ENCODE measurements at regions not wholly inside any gene's neighbourhood (a gene's known extent, or its start where the extent isn't known, plus 50 kb on each side); places are given as distances from the start of the nearest gene placed in this dataset.

GRCh38 chr2:118241128-118241527 lies 152.9 kb downstream of the INSIG2 start:
- H3K4me1 ChIP-seq, result no peaks in the 10 kb centered on the region
- no peaks in the 10 kb centered on the region for H3K36me3 ChIP-seq
- H3K4me3 ChIP-seq, result no peak overlapping the region
- DNase-seq, result no peak
- H3K27ac ChIP-seq, result no peak overlapping the region
- H3K27me3 ChIP-seq, result no peaks in the 10 kb centered on the region
- H3K9me3 ChIP-seq (replicated peaks), result no peaks in the 10 kb centered on the region

- no peaks in the 10 kb centered on the region for H3K36me3 ChIP-seq
- no peak overlapping the region for H3K27ac ChIP-seq
- no peaks in the 10 kb centered on the region for H3K4me1 ChIP-seq
- DNase-seq, result no peak
- H3K4me3 ChIP-seq, result no peak overlapping the region
- H3K27me3 ChIP-seq, result no peaks in the 10 kb centered on the region
- no peaks in the 10 kb centered on the region for H3K9me3 ChIP-seq (replicated peaks)
Observed at GRCh38 chr2:118240276-118240675, 152.0 kb downstream of the INSIG2 start.

DNA sequence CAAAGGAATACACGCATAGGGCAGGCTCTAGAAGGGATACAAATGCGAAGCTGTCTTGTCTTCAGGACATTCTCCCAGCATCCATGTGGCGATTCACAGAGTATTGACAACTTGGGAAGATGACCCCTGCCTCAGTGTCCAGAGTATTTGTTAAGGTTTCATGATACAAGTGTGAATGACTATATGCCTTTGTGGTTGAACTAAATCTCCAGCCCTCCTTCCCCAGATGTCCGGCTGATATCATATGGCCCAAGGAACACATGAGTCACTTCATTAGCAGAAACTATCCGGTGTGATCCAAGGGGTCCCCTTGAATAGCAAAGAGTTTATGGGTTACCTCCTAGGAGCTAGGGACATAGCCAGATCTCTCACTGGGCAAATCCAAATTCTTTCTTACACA lies 151.0 kb downstream of the INSIG2 start:
- no peak overlapping the region for H3K27ac ChIP-seq
- H3K4me3 ChIP-seq, result no peak overlapping the region
- H3K36me3 ChIP-seq, result no peaks in the 10 kb centered on the region
- H3K9me3 ChIP-seq (replicated peaks), result no peaks in the 10 kb centered on the region
- DNase-seq, result no peak
- H3K4me1 ChIP-seq, result no peaks in the 10 kb centered on the region
- no peaks in the 10 kb centered on the region for H3K27me3 ChIP-seq

- Histone ChIP-seq H3K36me3 (no peaks in the 10 kb centered on the region), H3K27ac (no peak overlapping the region), H3K27me3 (no peaks in the 10 kb centered on the region), H3K4me3 (no peak overlapping the region), H3K9me3 (replicated peaks) (no peaks in the 10 kb centered on the region), H3K4me1 (no peaks in the 10 kb centered on the region)
- no peak for DNase-seq
Observed at GRCh38 chr2:118237451-118237850, 149.2 kb downstream of the INSIG2 start.

DNA sequence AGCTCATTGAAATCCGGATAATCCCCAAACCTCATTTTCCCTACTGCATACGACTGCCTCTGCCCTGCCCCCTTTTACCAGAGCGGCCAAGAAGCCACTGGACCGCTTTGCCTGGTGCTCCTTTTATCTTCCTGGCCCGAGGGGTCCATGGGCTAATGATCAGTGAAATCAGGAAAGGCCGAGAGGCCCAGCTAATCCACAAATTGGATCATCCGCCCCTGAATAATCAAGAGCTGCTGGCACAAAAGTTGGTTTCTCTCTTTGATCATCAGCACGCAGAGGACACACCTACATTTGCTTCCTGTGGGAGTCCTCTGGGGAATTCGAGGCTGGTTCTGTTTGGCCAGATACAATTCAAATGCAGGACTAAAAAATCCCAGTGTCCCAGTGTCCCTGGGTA lies 144.5 kb downstream of the INSIG2 start:
- no peak overlapping the region for H3K4me3 ChIP-seq
- H3K27me3 ChIP-seq, result no peaks in the 10 kb centered on the region
- no peak for DNase-seq
- H3K36me3 ChIP-seq, result no peaks in the 10 kb centered on the region
- no peaks in the 10 kb centered on the region for H3K9me3 ChIP-seq (replicated peaks)
- H3K27ac ChIP-seq, result no peak overlapping the region
- H3K4me1 ChIP-seq, result no peaks in the 10 kb centered on the region

- no peaks in the 10 kb centered on the region for H3K9me3 ChIP-seq (replicated peaks)
- no peak overlapping the region for H3K27ac ChIP-seq
- H3K27me3 ChIP-seq, result no peaks in the 10 kb centered on the region
- no peaks in the 10 kb centered on the region for H3K4me1 ChIP-seq
- no peak for DNase-seq
- no peaks in the 10 kb centered on the region for H3K36me3 ChIP-seq
- H3K4me3 ChIP-seq, result no peak overlapping the region
Observed at GRCh38 chr2:118232391-118232790, 144.1 kb downstream of the INSIG2 start.

DNA sequence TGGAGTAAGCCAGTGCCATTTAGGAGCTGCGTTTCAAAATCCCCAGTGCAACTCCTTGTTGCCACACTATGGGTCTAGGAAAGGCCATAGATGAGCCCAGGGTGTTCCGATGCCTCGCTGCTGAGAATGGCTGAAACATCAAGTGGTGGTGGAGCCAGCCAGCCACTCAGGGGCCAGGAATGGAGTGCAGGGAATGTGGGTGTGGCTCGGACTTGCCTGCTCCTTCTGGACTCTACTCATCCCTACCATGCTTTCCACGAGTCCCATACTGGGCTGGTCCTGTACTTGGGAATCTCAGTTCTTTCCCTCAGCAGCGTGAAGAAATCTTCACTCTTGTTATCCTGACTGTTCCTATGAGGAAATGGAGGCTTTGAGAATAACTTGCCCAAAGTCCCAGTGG lies 143.5 kb downstream of the INSIG2 start:
- no peak for DNase-seq
- H3K27me3 ChIP-seq, result no peaks in the 10 kb centered on the region

DNA sequence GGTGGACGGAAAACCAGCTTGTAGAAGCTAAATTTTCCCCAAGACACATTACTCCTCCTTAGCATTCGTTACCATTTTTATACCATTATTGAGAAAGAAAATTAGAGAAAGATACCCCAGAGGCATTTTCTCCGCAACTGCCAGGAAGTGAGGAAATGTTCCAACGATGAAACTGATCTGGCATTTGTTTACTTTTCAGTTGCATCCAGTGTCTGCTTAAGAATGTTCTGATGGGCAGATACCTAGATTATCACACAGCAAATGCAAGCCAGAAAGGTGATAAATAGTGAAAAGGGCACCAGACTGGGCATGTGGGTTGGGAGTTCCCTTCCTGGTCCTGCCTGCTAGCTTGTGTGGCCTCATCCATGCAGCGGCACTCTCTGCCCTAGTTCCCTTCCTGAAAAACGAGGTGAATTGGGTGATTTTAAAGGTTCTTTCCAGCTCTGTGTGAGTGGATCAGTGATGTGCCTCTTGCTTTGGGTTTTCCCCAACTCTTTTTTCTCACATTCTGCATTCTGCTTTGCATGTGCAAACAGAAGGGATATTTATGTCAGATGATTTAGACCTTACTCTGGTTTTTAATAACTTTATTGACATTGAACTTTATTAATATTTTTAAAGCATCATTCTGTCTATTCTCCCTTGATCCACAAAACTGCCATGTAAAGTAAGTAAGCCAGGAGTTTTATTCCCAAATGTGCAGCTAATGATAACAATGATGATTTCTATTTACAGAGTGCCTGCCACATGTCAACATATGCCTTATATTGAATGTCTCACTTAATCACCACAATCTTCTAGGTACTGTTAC lies 139.6 kb downstream of the INSIG2 start:
- no peaks in the 10 kb centered on the region for H3K36me3 ChIP-seq
- no peaks in the 10 kb centered on the region for H3K9me3 ChIP-seq (replicated peaks)
- H3K4me1 ChIP-seq, result no peaks in the 10 kb centered on the region
- peaks cover 8% of the 10 kb centered on the region; the same call in 1 of the 2 replicates for H3K27me3 ChIP-seq
- DNase-seq, result no peak
- H3K27ac ChIP-seq, result no peak overlapping the region
- H3K4me3 ChIP-seq, result no peak overlapping the region

More for the DNA sequence above, 143.5 kb downstream of the INSIG2 start:
- no peak overlapping the region for H3K4me3 ChIP-seq
- H3K9me3 ChIP-seq (replicated peaks), result no peaks in the 10 kb centered on the region
- H3K4me1 ChIP-seq, result no peaks in the 10 kb centered on the region
- H3K36me3 ChIP-seq, result no peaks in the 10 kb centered on the region
- H3K27ac ChIP-seq, result no peak overlapping the region

GRCh38 chr2:118225666-118226065 lies 137.4 kb downstream of the INSIG2 start:
- H3K27ac ChIP-seq, result no peak overlapping the region
- no peak overlapping the region for H3K4me3 ChIP-seq
- peaks cover 8% of the 10 kb centered on the region; the same call in 1 of the 2 replicates for H3K27me3 ChIP-seq
- H3K9me3 ChIP-seq (replicated peaks), result no peaks in the 10 kb centered on the region
- peak in 1 of 2 experiments; percentile 9 for DNase-seq
- no peaks in the 10 kb centered on the region for H3K4me1 ChIP-seq
- no peaks in the 10 kb centered on the region for H3K36me3 ChIP-seq

DNA sequence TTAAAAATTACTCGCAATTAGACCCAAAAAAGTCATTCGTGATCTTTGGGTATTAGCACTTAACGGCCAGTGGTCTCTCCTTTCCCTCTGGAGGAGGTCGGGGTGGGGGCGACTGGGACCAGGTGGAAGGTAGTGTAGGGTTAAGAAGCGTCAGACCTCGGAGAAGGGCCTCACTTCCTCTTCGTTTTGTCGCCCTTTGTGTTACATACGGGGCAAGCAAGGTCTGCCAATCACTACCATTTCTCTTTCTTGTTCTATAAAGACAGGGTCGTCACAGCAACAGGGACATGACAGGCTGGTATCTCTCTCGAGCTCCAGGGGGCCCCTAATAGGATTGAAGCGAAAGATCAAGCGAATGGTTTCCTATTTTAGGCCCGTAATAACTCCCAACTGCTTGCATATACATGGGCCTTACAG lies 136.6 kb downstream of the INSIG2 start:
- no peak for DNase-seq
- no peak overlapping the region for H3K27ac ChIP-seq
- no peak overlapping the region for H3K4me3 ChIP-seq
- H3K27me3 ChIP-seq, result peaks cover 8% of the 10 kb centered on the region; the same call in 1 of the 2 replicates
- no peaks in the 10 kb centered on the region for H3K9me3 ChIP-seq (replicated peaks)
- H3K36me3 ChIP-seq, result no peaks in the 10 kb centered on the region
- H3K4me1 ChIP-seq, result no peaks in the 10 kb centered on the region

DNA sequence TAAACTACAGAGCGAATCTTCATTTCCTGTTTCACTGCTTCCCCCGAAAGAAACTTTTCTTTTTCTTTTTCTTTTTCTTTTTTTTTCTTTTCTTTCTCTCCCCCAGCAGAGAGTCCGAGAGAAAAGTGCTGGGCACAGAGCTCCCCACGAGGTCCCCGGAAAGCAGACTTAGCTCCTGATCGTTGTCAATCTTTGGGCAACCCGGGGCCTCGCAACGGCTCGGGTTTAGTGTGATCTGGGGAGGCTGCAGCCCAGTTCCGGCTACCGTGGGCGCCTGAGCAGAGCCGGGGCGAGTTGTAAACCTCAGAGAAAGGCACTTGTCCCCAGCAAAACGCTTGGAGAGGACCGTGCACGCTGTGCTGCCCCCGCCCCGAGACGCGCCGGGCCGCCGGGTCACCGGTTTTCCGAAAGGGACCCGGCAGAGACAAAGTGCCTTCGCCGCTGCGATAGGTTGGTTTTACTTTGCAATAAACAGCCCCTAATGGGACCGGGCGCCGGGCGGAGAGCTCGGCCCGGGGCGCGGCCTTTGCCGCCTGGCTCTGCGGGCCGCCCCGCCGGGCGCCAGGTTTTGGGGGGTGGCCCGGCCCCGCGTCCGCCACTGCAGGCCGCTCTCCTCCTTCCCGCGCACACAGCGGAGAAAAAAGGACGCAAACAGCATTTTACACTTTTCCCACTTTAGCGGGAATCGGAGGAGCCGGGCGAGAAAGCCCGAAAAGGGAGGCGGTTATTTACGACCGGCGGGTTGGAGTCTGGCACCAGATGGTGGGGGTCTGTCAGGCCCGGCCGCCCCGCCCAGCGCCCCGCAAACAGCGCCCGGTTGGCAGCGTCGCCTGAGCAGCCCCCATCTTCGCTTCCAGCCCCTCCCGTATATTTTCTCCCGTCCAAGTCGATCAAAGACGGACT lies 136.0 kb downstream of the INSIG2 start:
- Histone ChIP-seq H3K4me3 (no peak overlapping the region), H3K27ac (no peak overlapping the region), H3K27me3 (peaks cover 8% of the 10 kb centered on the region; the same call in 1 of the 2 replicates), H3K4me1 (no peaks in the 10 kb centered on the region), H3K9me3 (replicated peaks) (no peaks in the 10 kb centered on the region), H3K36me3 (no peaks in the 10 kb centered on the region)
- no peak for DNase-seq

DNA sequence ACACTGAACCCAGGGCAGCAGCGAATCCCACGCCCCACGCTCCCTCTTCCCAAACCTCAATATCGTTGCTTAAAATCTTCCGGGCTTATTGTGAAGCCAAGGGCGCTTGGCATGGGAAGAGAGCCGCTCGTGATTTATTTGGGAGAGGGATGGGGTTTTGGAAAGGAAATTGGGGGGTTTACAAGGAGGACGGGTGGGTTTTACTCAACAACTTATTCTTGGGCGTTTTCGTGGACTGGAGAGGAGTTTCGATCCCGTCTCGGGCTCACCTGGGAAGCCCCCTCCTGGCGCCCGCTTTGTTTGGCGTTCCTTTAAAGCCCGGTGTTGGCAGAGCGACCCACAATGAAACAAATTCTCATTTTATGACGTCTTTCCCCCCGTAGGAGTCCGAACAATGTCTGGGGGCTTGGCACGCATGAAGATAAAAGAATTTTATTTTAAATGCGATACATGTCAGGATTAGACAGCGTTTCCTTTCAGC lies 135.3 kb downstream of the INSIG2 start:
- H3K27ac ChIP-seq, result no peak overlapping the region
- no peaks in the 10 kb centered on the region for H3K36me3 ChIP-seq
- no peaks in the 10 kb centered on the region for H3K9me3 ChIP-seq (replicated peaks)
- H3K4me1 ChIP-seq, result no peaks in the 10 kb centered on the region
- DNase-seq, result no peak
- H3K4me3 ChIP-seq, result no peak overlapping the region
- peaks cover 8% of the 10 kb centered on the region; the same call in 1 of the 2 replicates for H3K27me3 ChIP-seq

DNA sequence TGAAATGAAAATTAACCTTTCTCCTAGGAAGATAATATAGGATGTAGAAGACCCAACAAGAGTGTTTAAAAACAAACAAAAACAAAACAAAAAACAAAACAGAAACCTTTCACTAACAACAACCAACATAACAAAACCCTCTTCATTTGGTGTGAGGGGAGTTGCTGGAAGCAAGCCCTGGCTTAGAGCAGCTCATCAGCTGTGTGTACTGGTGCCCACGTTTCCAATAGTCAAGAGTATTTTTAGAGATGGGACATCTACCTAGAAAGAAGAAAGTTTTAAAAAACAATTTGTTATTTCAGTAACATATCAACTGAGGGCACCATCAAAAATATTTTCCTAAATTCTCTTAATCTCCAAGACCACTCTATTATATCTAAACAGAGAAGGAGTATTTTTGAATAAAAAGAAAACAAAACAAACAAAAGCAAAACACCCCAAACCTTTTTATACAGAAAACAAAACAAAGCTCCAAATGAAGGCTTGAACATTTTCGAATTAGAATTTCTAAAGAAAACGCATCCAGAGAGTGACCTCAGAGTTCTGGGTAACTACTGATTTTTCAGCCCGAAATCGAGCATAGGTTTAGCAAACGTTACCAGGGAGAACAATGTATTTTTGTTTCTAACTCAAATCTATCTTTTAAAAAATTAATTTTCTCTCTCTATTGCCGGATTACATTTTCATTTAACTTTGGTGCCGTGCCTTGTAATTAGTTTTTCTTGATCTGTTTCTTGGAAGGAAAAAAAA lies 134.6 kb downstream of the INSIG2 start:
- no peak for DNase-seq
- Histone ChIP-seq H3K9me3 (replicated peaks) (no peaks in the 10 kb centered on the region), H3K36me3 (no peaks in the 10 kb centered on the region), H3K27me3 (peaks cover 8% of the 10 kb centered on the region; the same call in 1 of the 2 replicates), H3K27ac (no peak overlapping the region), H3K4me3 (no peak overlapping the region), H3K4me1 (no peaks in the 10 kb centered on the region)

DNA sequence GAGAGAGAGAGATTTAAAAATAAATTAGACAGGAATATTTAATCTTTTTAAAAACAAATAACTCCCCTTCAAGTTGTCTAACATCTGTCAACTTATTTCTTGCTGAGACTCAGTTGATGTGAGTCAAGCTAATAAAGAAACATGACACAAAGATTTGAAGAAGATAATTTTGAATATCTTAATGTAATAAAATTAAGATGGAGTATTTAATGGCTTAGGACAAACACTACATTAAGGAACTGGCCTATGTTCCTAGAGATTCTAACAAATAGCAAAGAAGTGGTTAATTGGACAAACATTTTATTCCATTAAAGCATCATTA lies 134.0 kb downstream of the INSIG2 start:
- Histone ChIP-seq H3K27me3 (peaks cover 8% of the 10 kb centered on the region; the same call in 1 of the 2 replicates), H3K4me3 (no peak overlapping the region), H3K9me3 (replicated peaks) (no peaks in the 10 kb centered on the region), H3K27ac (no peak overlapping the region), H3K4me1 (no peaks in the 10 kb centered on the region), H3K36me3 (no peaks in the 10 kb centered on the region)
- no peak for DNase-seq

Data from SJCRH30 (cell line).